ENCODE measurements at regions not wholly inside any gene's neighbourhood (a gene's known extent, or its start where the extent isn't known, plus 50 kb on each side); places are given as distances from the start of the nearest gene placed in this dataset.
A peak's percentile ranks its signal among the peaks of the same experiment; 100 is the strongest.

DNA sequence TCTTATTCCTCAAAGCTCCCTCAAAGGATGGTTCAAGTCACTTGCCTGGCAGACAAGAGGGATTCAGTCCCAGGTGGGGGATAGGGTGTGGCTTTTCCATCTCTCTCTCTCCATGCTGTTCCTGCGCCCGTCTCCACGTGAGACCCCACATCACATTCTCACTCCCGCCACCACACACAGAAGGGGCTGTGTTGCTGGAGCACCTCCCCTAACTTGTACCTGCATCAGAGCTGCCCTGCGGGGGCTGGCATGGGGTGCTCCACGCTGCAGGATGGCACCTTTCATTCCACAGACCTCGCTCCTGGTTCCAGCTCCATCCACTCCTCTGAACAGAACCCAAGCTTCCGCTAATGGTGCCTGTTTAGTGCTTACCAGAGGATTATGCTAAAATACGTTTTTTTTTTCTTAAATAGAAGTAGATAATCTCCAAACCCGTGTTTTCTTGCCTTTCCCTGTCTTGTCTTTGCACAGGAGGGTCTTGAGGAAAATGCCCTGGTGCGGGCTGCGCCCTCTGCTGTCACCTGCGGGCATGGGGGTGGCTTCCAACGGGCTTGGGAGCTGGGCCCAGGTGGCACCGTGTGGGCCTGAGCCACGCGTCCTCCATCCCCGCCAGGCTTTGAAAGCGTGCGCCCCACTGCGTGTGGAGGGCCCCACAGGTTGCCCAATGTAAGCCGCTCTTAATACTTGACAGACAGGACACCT is 985.6 kb downstream of the BRD1 start:
- Histone ChIP-seq H4K20me1 (ENCODE audit: control insufficient read depth, insufficient read depth, low read depth, low read length) (peaks cover 6% of the 10 kb centered on the region; the same call in 1 of the 2 replicates), H3K27me3 (ENCODE audit: control insufficient read depth, low read length) (peaks cover 23% of the 10 kb centered on the region), H3K4me3 (ENCODE audit: low read length) (no peak overlapping the region), H3K4me1 (ENCODE audit: control insufficient read depth, low read length) (peaks cover 33% of the 10 kb centered on the region), H3K27ac (ENCODE audit: low read depth, low read length) (no peak overlapping the region), H3F3A (ENCODE audit: control insufficient read depth, insufficient read depth) (peaks cover 4% of the 10 kb centered on the region), H3K79me2 (ENCODE audit: control insufficient read depth, low read length) (no peaks in the 10 kb centered on the region), H3K36me3 (ENCODE audit: control insufficient read depth, low read length) (no peaks in the 10 kb centered on the region), H3K9me3 (ENCODE audit: control insufficient read depth, insufficient read depth, low read length) (peaks cover 6% of the 10 kb centered on the region), H3K9me2 (replicated peaks; ENCODE audit: control insufficient read depth, low read length) (no peaks in the 10 kb centered on the region), H3K4me2 (ENCODE audit: low read length) (peak overlapping the region; percentile 40; the same call in 1 of the 2 replicates)
- TF ChIP-seq CTCF (IDR thresholded peaks at IDR 0.05; ENCODE audit: low read depth, low read length, poor library complexity, severe bottlenecking) (no peak), EZH2phosphoT487 (IDR thresholded peaks at IDR 0.05; ENCODE audit: borderline replicate concordance, low read length) (no peak)

GRCh38 chr22:48840112-48840949 is 987.3 kb downstream of the BRD1 start:
- peaks cover 6% of the 10 kb centered on the region; the same call in 1 of the 2 replicates for H4K20me1 ChIP-seq (ENCODE audit: control insufficient read depth, insufficient read depth, low read depth, low read length)
- H3K4me1 ChIP-seq (ENCODE audit: control insufficient read depth, low read length), result peaks cover 41% of the 10 kb centered on the region
- no peak overlapping the region for H3K27ac ChIP-seq (ENCODE audit: low read depth, low read length)
- H3K9me3 ChIP-seq (ENCODE audit: control insufficient read depth, insufficient read depth, low read length), result peaks cover 8% of the 10 kb centered on the region
- no peak overlapping the region for H3K4me2 ChIP-seq (ENCODE audit: low read length)
- TF ChIP-seq CTCF (IDR thresholded peaks at IDR 0.05; ENCODE audit: low read depth, low read length, poor library complexity, severe bottlenecking) (no peak), EZH2phosphoT487 (IDR thresholded peaks at IDR 0.05; ENCODE audit: borderline replicate concordance, low read length) (no peak)
- H3K4me3 ChIP-seq (ENCODE audit: low read length), result no peak overlapping the region
- H3K27me3 ChIP-seq (ENCODE audit: control insufficient read depth, low read length), result peaks cover 23% of the 10 kb centered on the region
- H3K36me3 ChIP-seq (ENCODE audit: control insufficient read depth, low read length), result no peaks in the 10 kb centered on the region
- H3K79me2 ChIP-seq (ENCODE audit: control insufficient read depth, low read length), result no peaks in the 10 kb centered on the region
- peaks cover 5% of the 10 kb centered on the region for H3F3A ChIP-seq (ENCODE audit: control insufficient read depth, insufficient read depth)
- no peaks in the 10 kb centered on the region for H3K9me2 ChIP-seq (replicated peaks; ENCODE audit: control insufficient read depth, low read length)

- Histone ChIP-seq H3K4me2 (ENCODE audit: low read length) (no peak overlapping the region), H3K79me2 (ENCODE audit: control insufficient read depth, low read length) (no peaks in the 10 kb centered on the region), H3F3A (ENCODE audit: control insufficient read depth, insufficient read depth) (peaks cover 10% of the 10 kb centered on the region), H3K4me1 (ENCODE audit: control insufficient read depth, low read length) (peaks cover 53% of the 10 kb centered on the region), H3K27me3 (ENCODE audit: control insufficient read depth, low read length) (peaks cover 23% of the 10 kb centered on the region), H3K9me3 (ENCODE audit: control insufficient read depth, insufficient read depth, low read length) (peaks cover 8% of the 10 kb centered on the region), H4K20me1 (ENCODE audit: control insufficient read depth, insufficient read depth, low read depth, low read length) (no peaks in the 10 kb centered on the region), H3K9me2 (replicated peaks; ENCODE audit: control insufficient read depth, low read length) (no peaks in the 10 kb centered on the region), H3K4me3 (ENCODE audit: low read length) (no peak overlapping the region), H3K27ac (ENCODE audit: low read depth, low read length) (no peak overlapping the region), H3K36me3 (ENCODE audit: control insufficient read depth, low read length) (no peaks in the 10 kb centered on the region)
- no peak for TF ChIP-seq CTCF (IDR thresholded peaks at IDR 0.05; ENCODE audit: low read depth, low read length, poor library complexity, severe bottlenecking)
- TF ChIP-seq EZH2phosphoT487 (IDR thresholded peaks at IDR 0.05; ENCODE audit: borderline replicate concordance, low read length), result no peak
These were observed 988.6 kb downstream of the BRD1 start for GRCh38 chr22:48838846-48839730.
